NT2/D1 (cell line): ENCODE measurements at regions not wholly inside any gene's neighbourhood (a gene's known extent, or its start where the extent isn't known, plus 50 kb on each side); places are given as distances from the start of the nearest gene placed in this dataset.
"Not testable (repeated sequence)": the region's sequence is repeated elsewhere in the genome, so short reads cannot be mapped to it uniquely, and the experiment has no call there.

Source experiments
- DNase-seq: peaks from one replicate; pipeline ENCODE4 v3.0.0-alpha.2; 2011; ENCODE audit warnings: low read depth, low spot score
- H3K27me3 ChIP-seq: 2 replicates; pipeline ENCODE4 v1.6.0; 2011; ENCODE audit warnings: mild to moderate bottlenecking; ENCODE audit not compliant: insufficient read length, insufficient read depth
- H3K36me3 ChIP-seq: 2 replicates; pipeline ENCODE4 v1.6.1; 2011; ENCODE audit warnings: mild to moderate bottlenecking, low read length, mixed read lengths; ENCODE audit not compliant: insufficient read depth, insufficient read length
- H3K4me1 ChIP-seq: 2 replicates; pipeline ENCODE4 v1.5.1; 2011; ENCODE audit not compliant: insufficient read depth, insufficient read length
- H3K4me3 ChIP-seq: 2 replicates; pipeline ENCODE4 v1.5.1; 2011; ENCODE audit warnings: low read depth; ENCODE audit not compliant: insufficient read length
- H3K9ac ChIP-seq: 2 replicates; pipeline ENCODE4 v1.6.0; 2011; ENCODE audit warnings: low read depth; ENCODE audit not compliant: insufficient read length
- H3K9me3 ChIP-seq: 2 replicates; pipeline ENCODE4 v1.5.1; 2011; ENCODE audit warnings: mild to moderate bottlenecking, low read length; ENCODE audit not compliant: insufficient read depth
- SUZ12 ChIP-seq: IDR thresholded peaks from 2 replicates; pipeline ENCODE4 v1.6.1; 2011; ENCODE audit not compliant: insufficient read length, insufficient read depth; ENCODE audit errors: extremely low read depth
- YY1 ChIP-seq: IDR thresholded peaks from 2 replicates; pipeline ENCODE4 v1.6.1; 2011; ENCODE audit not compliant: insufficient read length, insufficient read depth
- ZNF274 ChIP-seq: IDR thresholded peaks from 2 replicates; pipeline ENCODE4 v1.6.1; 2011; ENCODE audit warnings: mild to moderate bottlenecking, low read depth, low read length

GRCh38 chrX:85544609-85545008, 165.1 kb upstream of the POF1B start:
- no peak for TF ChIP-seq ZNF274
- TF ChIP-seq YY1: no peak
- no peak for TF ChIP-seq SUZ12
- H3K9me3 ChIP-seq: no peaks in the 10 kb centered on the region
- H3K9ac ChIP-seq: no peak overlapping the region
- no peak overlapping the region for H3K4me3 ChIP-seq
- DNase-seq: no peak
- no peaks in the 10 kb centered on the region for H3K36me3 ChIP-seq
- no peaks in the 10 kb centered on the region for H3K27me3 ChIP-seq
- H3K4me1 ChIP-seq: no peaks in the 10 kb centered on the region

GRCh38 chrX:85543866-85544265, 164.4 kb upstream of the POF1B start:
- Histone ChIP-seq H3K27me3 (no peaks in the 10 kb centered on the region), H3K4me3 (no peak overlapping the region)
- TF ChIP-seq YY1 (no peak), ZNF274 (no peak), SUZ12 (no peak)

GRCh38 chrX:85529141-85529540, 149.7 kb upstream of the POF1B start:
- not testable (repeated sequence) for H3K27me3 ChIP-seq, DNase-seq, H3K9ac ChIP-seq, H3K9me3 ChIP-seq, H3K36me3 ChIP-seq, H3K4me1 ChIP-seq
- H3K4me3 ChIP-seq: peak overlapping the region; percentile 15

More at GRCh38 chrX:85543866-85544265, 164.4 kb upstream of the POF1B start:
- H3K9ac ChIP-seq: no peak overlapping the region
- no peaks in the 10 kb centered on the region for H3K36me3 ChIP-seq
- no peaks in the 10 kb centered on the region for H3K9me3 ChIP-seq
- H3K4me1 ChIP-seq: no peaks in the 10 kb centered on the region
- no peak for DNase-seq

GRCh38 chrX:85517994-85518718, 138.7 kb upstream of the POF1B start:
- H3K36me3 ChIP-seq: no peaks in the 10 kb centered on the region
- H3K27me3 ChIP-seq: no peaks in the 10 kb centered on the region
- H3K4me3 ChIP-seq: no peak overlapping the region
- no peak overlapping the region for H3K9ac ChIP-seq
- TF ChIP-seq YY1 (no peak), ZNF274 (no peak), SUZ12 (no peak)
- H3K9me3 ChIP-seq: no peaks in the 10 kb centered on the region
- DNase-seq: no peak
- no peaks in the 10 kb centered on the region for H3K4me1 ChIP-seq

- no peak overlapping the region for H3K9ac ChIP-seq
- H3K4me1 ChIP-seq: no peaks in the 10 kb centered on the region
- no peak overlapping the region for H3K4me3 ChIP-seq
- DNase-seq: no peak
- H3K9me3 ChIP-seq: no peaks in the 10 kb centered on the region
- TF ChIP-seq ZNF274: no peak
- no peaks in the 10 kb centered on the region for H3K36me3 ChIP-seq
- H3K27me3 ChIP-seq: no peaks in the 10 kb centered on the region
Measured at GRCh38 chrX:85516131-85516530, 136.7 kb upstream of the POF1B start.

DNA sequence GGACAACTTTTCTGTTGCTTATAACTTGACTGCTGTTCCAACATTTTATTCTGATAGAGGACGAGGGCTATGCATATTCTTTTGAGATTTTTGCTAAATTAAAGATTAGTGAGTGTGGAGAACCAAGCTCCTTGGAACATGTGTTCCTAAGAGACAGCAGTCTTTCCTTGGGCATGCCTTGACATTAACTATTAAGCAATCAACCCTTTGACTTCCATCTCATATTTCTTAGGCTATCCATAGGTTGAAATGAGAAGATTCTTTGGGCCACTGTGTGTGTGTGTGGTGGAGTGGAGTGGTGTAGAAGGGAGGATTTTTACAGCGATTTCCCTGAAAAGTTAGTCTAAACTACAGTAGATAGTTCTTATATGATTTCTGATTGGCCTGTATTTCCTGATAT, 127.4 kb upstream of the POF1B start:
- Histone ChIP-seq H3K27me3 (no peaks in the 10 kb centered on the region), H3K9ac (no peak overlapping the region), H3K36me3 (no peaks in the 10 kb centered on the region), H3K4me3 (no peak overlapping the region), H3K9me3 (no peaks in the 10 kb centered on the region), H3K4me1 (no peaks in the 10 kb centered on the region)
- TF ChIP-seq ZNF274 (no peak), SUZ12 (no peak), YY1 (no peak)
- no peak for DNase-seq

DNA sequence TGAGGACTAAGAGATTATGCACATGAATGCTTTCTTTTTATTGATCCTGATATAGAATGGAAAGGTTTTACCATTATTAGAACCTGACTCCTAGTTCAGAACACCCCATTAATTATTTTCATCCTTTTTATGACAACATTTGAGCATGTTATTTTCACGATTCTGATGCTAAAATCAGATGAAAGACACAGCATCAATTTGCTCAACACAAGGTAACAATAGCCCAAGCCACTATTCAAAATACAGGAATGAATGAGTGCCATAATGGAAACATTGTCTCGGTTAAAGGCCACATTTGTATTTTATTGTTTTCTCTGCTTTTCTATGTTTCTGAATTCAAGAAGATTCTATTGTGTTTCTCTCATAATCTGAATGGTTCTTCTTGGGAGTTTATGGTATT, 126.3 kb upstream of the POF1B start:
- no peaks in the 10 kb centered on the region for H3K4me1 ChIP-seq
- no peak for DNase-seq
- TF ChIP-seq SUZ12 (no peak), ZNF274 (no peak), YY1 (no peak)
- H3K9ac ChIP-seq: no peak overlapping the region
- no peaks in the 10 kb centered on the region for H3K9me3 ChIP-seq
- no peaks in the 10 kb centered on the region for H3K27me3 ChIP-seq
- no peaks in the 10 kb centered on the region for H3K36me3 ChIP-seq
- no peak overlapping the region for H3K4me3 ChIP-seq

- no peaks in the 10 kb centered on the region for H3K36me3 ChIP-seq
- H3K9me3 ChIP-seq: no peaks in the 10 kb centered on the region
- H3K27me3 ChIP-seq: no peaks in the 10 kb centered on the region
- no peak overlapping the region for H3K9ac ChIP-seq
- TF ChIP-seq YY1 (no peak), SUZ12 (no peak), ZNF274 (no peak)
- no peak for DNase-seq
- H3K4me3 ChIP-seq: no peak overlapping the region
- no peaks in the 10 kb centered on the region for H3K4me1 ChIP-seq
Measured at GRCh38 chrX:85504381-85504780, 124.9 kb upstream of the POF1B start.
